Lung (tissue), 11 donors: ENCODE measurements at regions not wholly inside any gene's neighbourhood (a gene's known extent, or its start where the extent isn't known, plus 50 kb on each side); places are given as distances from the start of the nearest gene placed in this dataset.
"Not testable (repeated sequence)": the region's sequence is repeated elsewhere in the genome, so short reads cannot be mapped to it uniquely, and the experiment has no call there.

Experiments
- ATAC-seq: fragments of 200-7000 bp; cut with Tn5 transposase; one replicate; pipeline ENCODE4 v1.9.1; 2020; ENCODE audit warnings: moderate number of reproducible peaks; ENCODE audit not compliant: insufficient read depth, low FRiP score
- DNase-seq, 3 donors: peaks; one replicate each; pipeline ENCODE4 v3.0.0-alpha.2; 2013 to 2017
- H3K27ac ChIP-seq, 2 donors: one replicate each; pipeline ENCODE4 v1.5.1; 2013; ENCODE audit warnings: mild to moderate bottlenecking in 2 of 2, moderate library complexity in 2 of 2, control low read depth in 1 of 2, inconsistent platforms in 1 of 2, low read depth in 1 of 2, low read length in 1 of 2
- H3K27me3 ChIP-seq, 3 donors: one replicate each; pipeline ENCODE4 v1.5.1; 2013; ENCODE audit warnings: low read length in 2 of 3; ENCODE audit not compliant: control insufficient read depth in 3 of 3, insufficient read depth in 3 of 3
- H3K36me3 ChIP-seq, 4 donors: one replicate each; pipeline ENCODE4 v1.5.1; 2013; ENCODE audit warnings: low read length in 4 of 4, mild to moderate bottlenecking in 1 of 4, moderate library complexity in 1 of 4; ENCODE audit not compliant: control insufficient read depth in 4 of 4, insufficient read depth in 4 of 4
- H3K4me1 ChIP-seq, 5 donors: one replicate each; pipeline ENCODE4 v1.5.1; 2013; ENCODE audit warnings: low read length in 5 of 5, mild to moderate bottlenecking in 2 of 5, moderate library complexity in 1 of 5; ENCODE audit not compliant: control insufficient read depth in 5 of 5, insufficient read depth in 5 of 5
- H3K4me3 ChIP-seq: one replicate; pipeline ENCODE4 v1.5.1; 2013; ENCODE audit warnings: mild to moderate bottlenecking, control low read depth, moderate library complexity
- H3K9ac ChIP-seq, 2 donors: one replicate each; pipeline ENCODE4 v1.5.1; 2013; ENCODE audit warnings: low read length in 2 of 2, control low read depth in 1 of 2; ENCODE audit not compliant: insufficient read depth in 1 of 2
- H3K9me3 ChIP-seq, 4 donors: one replicate each; pipeline ENCODE4 v1.5.1; 2013; ENCODE audit warnings: low read length in 3 of 4, mild to moderate bottlenecking in 1 of 4, moderate library complexity in 1 of 4; ENCODE audit not compliant: control insufficient read depth in 4 of 4, insufficient read depth in 3 of 4
- WGBS, 2 donors: extraction: QIAGEN DNeasy Blood & Tissue Kit; methylation state at CpG; one replicate each; pipeline ENCODE4 v1.1.7; 2013; 5-methylcytosine and 5-hydroxymethylcytosine counted together
- TF ChIP-seq, protein P1 (sequence below): IDR thresholded peaks from 2 replicates; pipeline ENCODE4 v1.5.1; 2012; ENCODE audit warnings: mild to moderate bottlenecking; ENCODE audit errors: control extremely low read depth, extremely low read depth
- donor health status: control.
- donor health status: control.
- donor health status: Bipolar disorder and iron deficiency.
- donor health status: healthy.
- donor health status: DM: yes; HTN: yes; CAD: no.

DNA sequence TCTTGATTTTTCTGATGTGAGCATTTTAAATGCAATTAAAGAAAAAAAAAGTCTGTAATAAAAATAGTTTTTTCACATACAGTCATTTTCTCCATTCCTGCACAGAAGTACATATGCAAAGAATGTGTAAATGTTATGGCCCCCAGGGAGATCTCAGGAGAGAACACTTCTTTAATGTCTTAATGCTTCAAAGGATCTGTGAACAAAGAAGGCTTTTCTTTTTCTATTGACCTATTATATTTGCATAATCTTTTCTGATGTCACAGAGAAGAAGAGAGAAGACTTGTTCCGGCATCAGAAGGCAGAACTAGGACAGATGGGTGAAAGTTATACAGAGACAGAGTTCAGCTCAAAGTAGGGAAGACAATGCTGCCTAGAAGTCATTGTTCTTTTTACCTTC is 413.5 kb upstream of the STXBP6 start:
- Histone ChIP-seq H3K9ac (no peak overlapping the region), H3K36me3 (no peaks in the 10 kb centered on the region), H3K27me3 (no peaks in the 10 kb centered on the region), H3K4me1 (no peaks in the 10 kb centered on the region), H3K9me3 (no peaks in the 10 kb centered on the region), H3K27ac (no peak overlapping the region), H3K4me3 (no peak overlapping the region)
- 63 to 76% methylated on average over 1 of the region's 1 CpG for whole genome bisulfite sequencing, 2 donors
- ATAC-seq (no peak), DNase-seq (no peak)
- TF ChIP-seq, protein P1, sequence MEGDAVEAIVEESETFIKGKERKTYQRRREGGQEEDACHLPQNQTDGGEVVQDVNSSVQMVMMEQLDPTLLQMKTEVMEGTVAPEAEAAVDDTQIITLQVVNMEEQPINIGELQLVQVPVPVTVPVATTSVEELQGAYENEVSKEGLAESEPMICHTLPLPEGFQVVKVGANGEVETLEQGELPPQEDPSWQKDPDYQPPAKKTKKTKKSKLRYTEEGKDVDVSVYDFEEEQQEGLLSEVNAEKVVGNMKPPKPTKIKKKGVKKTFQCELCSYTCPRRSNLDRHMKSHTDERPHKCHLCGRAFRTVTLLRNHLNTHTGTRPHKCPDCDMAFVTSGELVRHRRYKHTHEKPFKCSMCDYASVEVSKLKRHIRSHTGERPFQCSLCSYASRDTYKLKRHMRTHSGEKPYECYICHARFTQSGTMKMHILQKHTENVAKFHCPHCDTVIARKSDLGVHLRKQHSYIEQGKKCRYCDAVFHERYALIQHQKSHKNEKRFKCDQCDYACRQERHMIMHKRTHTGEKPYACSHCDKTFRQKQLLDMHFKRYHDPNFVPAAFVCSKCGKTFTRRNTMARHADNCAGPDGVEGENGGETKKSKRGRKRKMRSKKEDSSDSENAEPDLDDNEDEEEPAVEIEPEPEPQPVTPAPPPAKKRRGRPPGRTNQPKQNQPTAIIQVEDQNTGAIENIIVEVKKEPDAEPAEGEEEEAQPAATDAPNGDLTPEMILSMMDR: no peak

DNA sequence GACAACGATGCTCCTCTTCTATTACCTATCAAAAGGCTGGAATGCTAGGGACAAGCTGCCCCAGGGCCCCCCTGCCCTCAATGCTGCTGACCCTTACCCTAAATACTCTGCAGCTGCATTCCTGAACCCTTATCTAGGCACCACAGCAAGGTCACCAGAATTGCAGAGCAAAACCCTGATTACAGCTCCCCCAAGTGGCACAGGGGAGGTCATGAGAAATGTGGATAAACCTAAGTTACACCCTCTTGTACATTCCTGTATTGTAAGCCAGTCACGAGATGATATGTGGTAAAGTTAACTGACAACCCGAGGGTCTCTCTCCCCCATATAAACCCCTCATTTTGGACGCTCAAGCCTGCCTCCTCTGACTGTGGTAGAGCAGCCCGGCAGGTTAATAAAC is 411.8 kb upstream of the STXBP6 start:
- Histone ChIP-seq H3K9me3 (no peaks in the 10 kb centered on the region), H3K9ac (no peak overlapping the region), H3K36me3 (no peaks in the 10 kb centered on the region), H3K4me3 (no peak overlapping the region), H3K27ac (no peak overlapping the region), H3K4me1 (no peaks in the 10 kb centered on the region), H3K27me3 (no peaks in the 10 kb centered on the region)
- 81 to 87% methylated on average over 5 of the region's 5 CpGs for WGBS, 2 donors
- DNase-seq (no peak), ATAC-seq (no peak)
- TF ChIP-seq, protein P1: no peak

DNA sequence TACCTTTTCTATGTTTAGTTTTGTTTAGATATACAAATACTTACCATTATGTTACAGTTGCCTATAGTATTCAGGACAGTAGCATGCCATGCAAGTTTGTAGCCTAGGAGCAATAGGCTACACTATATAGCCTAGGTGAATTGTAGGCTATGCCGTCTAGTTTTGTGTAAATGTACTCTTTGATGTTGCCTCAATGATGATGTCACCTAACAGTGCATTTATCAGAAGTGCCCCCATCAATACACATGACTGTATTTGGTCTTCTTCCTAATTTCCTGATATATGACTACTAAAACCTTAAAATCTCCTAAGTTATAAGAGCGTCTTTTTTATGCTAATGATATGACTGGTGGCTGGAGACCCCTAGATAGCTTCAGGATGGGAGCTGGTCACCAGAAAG is 394.4 kb upstream of the STXBP6 start:
- TF ChIP-seq, protein P1: no peak
- Histone ChIP-seq H3K27ac (no peak overlapping the region), H3K27me3 (no peaks in the 10 kb centered on the region), H3K9ac (no peak overlapping the region), H3K4me3 (no peak overlapping the region), H3K4me1 (no peaks in the 10 kb centered on the region), H3K36me3 (no peaks in the 10 kb centered on the region), H3K9me3 (no peaks in the 10 kb centered on the region)
- WGBS, 2 donors: 90 to 93% methylated on average over 2 of the region's 2 CpGs
- ATAC-seq (no peak), DNase-seq (no peak)

DNA sequence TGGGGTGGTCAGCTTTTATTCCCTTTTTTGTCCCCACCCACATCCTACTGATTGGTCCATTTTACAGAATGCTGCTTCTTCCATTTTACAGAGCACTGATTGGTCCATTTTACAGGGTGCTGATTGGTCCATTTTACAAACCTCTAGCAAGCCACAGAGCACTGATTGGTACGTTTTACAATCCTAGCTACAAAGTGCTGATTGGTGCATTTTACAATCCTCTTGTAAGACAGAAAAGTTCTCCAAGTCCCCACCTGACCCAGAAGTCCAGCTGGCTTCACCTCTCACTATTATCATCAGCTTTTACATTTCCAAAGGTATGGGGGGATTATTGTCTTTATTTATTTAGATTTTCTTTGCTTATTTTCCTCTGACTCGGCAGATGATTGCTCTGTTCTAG is 390.4 kb upstream of the STXBP6 start:
- H3K9me3 ChIP-seq, H3K9ac ChIP-seq, H3K27me3 ChIP-seq, H3K36me3 ChIP-seq, H3K4me1 ChIP-seq, ATAC-seq, H3K27ac ChIP-seq, DNase-seq, H3K4me3 ChIP-seq: not testable (repeated sequence)
- 79 to 93% methylated on average over 2 of the region's 2 CpGs for WGBS, 2 donors
